ENCODE measurements at regions not wholly inside any gene's neighbourhood (a gene's known extent, or its start where the extent isn't known, plus 50 kb on each side); places are given as distances from the start of the nearest gene placed in this dataset.

DNA sequence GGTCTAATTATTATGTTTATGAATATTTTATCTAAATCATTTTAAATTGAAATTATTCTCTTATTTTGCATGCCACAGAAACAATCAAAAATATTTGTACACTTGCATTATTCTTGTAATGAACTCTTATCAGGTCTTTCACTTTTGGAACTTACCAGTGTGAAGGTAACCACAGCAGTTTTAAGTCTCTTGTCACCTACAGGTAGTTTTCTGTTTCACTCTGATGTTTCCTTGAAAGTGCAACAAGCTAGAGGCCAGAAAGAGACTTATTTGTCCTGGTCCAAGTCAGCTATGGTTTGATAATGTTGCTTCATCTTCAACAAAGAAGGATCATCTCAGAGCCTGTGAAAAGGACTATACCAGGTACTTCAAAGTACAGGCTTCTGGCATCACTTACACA is 133.4 kb upstream of the NBEA start:
- no peak for DNase-seq (ENCODE audit: low read depth in 2 of 2)

DNA sequence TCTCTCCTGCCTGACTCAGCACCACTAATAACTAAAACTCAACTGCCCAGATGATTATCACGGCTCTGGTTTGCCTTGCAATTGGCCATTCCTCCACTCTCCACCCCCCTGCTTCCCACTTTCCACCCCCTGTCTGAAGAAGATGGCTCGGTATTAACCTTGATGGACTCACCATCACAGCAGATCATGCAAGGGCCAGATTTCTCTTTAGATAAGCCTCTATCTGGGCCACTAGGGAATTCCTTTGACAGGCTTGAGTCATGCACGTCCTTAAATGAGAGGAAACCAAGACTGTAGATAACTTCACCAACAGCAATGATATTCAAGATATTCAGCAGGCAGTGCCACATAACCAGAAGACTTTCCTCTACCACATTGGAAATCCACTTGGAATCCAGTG is 131.1 kb upstream of the NBEA start:
- DNase-seq (ENCODE audit: low read depth in 2 of 2), result no peak

DNA sequence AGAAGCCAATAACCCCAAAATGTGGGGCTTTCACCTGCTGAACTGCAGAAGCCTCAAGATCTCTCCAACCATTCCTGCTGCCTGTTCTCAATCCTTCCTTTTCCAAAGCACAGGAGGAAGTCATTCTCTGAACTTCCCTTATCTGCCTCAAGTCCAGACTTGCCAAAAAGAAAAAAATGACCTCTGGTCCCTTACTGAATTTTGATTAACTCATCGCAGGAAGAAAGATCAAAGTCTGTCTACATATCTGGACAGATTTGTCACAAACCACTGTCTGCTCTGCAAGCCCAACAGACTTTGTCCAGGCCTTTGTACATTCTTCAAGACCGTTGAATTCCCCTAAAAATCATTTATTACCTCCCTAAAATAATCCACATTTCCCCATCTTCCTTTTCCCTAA is 126.5 kb upstream of the NBEA start:
- no peak for DNase-seq (ENCODE audit: low read depth in 2 of 2)

DNA sequence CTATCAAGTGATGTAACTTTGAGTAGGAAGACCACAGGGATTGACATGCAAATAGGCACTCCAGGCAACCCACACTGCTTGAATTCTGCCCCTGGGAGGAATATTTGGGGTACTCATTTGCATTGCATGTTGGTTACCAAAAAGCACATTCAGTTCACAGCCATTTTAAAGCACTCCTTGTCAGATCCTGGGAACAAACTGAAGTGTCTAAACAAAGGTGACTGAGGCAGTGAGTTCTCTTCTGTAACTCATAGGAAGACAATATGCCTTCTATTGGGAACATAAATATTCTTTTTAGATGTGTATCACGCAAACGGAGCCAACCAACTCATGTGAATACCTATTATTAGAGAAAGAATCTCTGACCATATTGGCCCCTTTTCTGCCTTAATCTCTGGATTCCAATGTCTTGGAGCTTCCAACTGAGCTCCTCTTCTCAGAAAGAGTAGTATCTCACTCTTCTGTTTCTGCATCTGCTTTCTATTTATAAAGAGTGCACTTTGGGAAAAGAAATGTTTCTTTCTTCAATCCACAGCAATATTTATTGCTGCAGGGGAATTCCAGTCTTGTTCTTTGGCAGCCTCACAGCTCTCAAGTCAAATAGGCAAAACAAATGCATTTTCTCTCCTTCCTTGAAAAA is 125.7 kb upstream of the NBEA start:
- DNase-seq (ENCODE audit: low read depth in 2 of 2), result no peak

DNA sequence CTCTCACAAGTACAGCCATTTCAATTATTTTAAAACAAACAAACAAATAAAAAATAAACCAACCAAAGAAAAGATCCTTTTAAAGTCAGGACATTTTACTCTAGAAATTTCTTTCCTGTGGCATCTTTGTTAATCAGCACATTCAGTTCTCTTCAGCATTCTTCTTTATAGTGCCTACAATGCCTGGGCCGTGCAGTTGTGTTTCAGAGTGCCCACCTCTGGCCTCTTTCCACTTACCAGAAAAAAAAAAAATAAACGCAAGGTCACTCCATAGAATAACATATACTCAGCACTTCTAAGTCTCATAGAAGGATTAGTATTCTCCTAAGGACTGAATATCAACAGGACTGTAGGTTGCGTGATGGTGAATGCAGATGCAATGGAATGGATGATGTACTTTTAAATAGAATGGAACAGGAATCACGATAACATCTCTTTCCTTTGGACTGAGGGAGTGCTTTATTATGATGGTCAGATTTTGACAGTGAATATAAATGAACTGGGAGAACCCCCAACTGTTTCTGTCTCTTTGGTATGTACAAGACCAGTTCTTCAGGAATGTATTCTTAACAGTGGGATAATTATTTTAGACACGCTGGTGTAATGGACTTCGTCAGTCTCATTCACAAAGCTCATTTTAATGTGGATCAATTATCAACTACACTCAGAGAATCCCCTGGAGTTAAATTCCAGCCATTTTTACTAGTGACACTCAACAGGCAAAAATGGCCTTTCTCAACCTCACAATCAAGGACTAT is 125.0 kb upstream of the NBEA start:
- DNase-seq (ENCODE audit: low read depth in 2 of 2), result no peak

DNA sequence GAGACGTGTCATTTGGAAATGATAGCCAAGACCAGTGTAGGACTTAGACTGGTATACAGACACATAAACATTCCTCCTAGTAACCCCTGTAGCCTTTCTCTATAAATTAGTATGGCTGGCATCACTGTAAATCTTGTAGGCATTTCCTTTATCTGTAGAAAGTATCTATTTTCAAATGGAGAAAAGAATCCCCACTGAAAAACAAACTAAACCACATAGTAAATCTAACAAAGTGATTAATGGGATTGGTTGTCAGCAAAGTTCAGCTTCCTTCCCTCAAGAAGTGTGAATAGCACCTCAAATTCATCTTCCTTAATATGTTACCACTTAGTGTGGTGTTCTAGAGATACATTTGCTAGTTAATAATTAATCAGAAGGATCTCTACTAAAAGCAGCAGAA is 119.4 kb upstream of the NBEA start:
- no peak for DNase-seq (ENCODE audit: low read depth in 2 of 2)

DNA sequence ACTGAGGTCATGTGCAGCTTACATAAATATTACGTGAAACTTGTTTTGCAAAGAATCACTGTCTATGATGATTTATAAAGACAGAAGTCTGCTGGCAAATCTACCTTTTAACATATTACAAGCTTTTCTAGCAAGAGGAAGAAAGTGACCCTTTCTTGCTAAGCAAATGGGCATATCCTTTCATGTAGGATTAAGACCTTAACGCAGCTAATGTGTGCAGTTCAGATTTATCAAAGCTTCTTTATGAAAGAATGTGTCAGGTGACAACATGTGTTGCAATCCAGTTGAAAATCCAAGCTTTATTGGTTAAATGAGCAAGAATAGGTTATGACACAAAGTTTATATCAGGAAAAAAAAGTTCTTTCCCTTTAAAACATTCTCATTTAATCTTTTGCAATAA is 115.6 kb upstream of the NBEA start:
- no peak for DNase-seq (ENCODE audit: low read depth in 2 of 2)

DNA sequence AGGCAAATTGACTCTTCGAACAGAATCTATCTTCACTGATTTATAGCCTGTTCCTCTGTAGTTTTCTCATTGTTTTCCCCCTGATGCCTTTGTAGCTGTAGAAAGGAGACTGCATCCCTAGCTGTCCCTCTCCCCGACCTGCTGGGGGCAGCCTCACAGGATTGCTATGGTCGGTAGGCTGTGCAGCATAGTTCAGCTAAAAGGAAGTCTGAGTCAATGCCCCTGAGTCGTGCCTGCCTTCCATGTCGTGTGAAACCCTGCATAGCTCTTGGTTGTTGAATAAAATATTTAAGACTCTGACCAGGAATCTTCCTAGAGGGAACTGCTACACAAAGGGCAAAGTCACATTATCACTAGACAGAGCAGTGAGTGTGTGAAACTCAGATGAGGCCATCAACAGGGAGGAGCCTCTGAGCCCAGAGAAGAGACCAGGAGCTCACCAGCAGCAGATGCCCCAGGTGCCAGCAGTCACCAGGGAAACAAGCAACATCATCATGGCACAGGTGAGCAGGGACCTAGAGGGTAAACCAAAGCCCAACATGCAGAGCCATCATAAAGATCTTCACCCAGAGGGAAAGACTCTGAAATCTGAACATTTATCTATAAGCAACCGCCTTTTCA is 108.4 kb upstream of the NBEA start:
- DNase-seq (ENCODE audit: low read depth in 2 of 2), result no peak

DNA sequence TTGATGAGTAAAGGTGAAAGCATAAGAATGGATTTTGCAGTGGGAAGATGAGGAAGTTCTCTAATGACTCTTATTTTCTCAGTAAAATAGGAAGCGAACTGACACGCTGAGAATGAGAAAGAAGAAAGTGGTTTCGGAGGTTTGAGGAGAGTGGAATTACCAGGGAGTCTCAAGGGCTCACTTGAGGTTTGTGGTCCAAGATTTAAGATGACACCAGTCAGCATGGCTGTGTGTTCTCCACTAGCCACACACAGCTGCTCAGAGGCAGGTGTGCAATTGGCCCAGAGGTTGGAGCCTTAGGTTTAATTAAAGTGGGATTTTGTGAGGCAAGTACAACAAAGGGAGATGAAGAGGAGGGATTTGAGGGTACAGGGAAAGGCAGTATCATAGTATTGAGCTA is 99.6 kb upstream of the NBEA start:
- DNase-seq (ENCODE audit: low read depth in 2 of 2), result no peak

DNA sequence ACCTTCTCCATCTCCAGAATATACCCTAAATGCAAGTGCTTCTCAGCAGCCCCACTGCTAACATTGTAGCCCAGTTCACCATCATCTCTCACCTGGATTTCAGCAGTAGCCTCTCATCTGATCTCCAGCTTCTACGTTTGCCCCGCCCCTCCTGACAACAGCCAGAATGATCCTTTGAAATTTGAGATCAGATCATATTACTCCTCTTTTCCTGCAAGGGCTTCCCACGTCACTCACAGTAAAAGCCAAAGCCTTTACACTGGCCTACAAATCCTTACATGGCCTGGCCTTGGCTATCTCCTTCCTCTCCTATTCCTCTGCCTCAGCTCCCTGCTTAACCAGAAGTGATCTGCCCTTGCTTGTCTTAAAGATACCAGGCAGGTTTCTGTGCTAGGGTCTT is 94.3 kb upstream of the NBEA start:
- DNase-seq (ENCODE audit: low read depth in 2 of 2), result no peak

DNA sequence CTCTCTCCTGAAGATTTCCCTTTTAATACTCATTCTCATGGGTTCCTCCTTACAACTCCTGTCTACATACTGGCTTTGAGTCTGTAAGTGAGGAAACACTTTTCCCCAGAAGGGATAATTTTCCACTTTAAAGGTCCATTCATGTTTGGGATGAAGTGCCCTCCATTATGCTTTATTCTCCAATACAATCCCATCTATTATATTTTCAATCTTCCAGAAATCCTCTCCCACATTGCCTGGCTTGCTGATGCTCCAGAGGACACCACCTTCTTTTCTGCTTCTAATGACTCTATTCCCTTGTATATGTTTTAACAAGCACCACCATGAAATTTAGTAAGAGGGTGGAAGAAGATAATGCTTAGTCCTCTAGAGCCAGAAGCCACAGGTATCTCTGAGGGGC is 92.7 kb upstream of the NBEA start:
- no peak for DNase-seq (ENCODE audit: low read depth in 2 of 2)

DNA sequence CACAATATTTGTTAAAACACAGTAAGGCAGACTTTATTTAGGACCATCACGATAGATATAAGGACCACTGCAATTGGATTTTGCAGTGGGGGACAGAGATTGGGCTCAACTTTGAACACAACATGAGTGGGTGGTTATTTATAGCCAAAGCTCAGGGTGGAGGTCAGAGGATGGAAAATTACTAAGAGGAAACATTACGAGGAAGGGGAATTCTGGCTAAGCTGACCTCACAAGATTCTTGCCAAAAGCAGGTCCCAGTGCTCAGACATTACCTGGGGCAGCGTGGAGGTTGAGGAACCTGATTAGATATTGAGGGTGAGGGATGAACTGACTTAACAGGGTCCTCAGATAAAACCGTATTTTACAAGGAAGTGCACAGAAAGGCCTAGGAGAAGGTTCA is 88.9 kb upstream of the NBEA start:
- DNase-seq (ENCODE audit: low read depth in 2 of 2), result no peak

DNA sequence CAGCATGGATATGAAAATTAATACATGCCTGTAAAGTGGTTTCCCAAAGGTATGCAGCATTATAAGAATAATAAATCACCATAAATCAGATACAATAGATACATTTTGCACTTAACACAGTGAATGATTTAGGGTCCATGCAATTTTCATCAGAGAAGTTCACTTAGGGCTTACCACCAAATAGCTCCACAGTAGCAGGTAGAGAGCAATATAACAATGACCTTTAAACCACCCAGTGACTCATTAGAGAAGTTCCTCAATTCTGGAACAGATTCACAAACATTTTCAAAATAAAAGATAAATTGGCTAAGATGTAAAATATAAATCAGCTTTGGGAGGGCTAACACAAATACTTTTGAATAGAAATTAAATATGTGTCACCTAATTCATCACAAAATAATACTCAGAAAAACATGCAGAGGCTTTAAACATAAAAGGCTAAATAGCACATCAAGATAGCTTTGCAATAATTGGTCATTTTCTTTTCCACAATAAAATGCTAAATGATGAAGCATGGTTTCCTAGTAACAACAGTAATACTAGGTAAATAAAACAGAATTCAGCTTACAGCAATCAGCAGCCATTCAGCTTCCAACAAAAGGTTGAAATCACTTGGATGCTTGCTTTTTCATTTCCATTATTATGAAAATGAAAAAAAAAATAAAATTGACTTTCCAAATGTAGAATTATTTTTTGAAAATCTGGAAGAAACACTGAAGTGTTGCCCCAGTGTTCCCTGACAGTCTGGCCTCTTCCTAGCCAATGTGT is 84.3 kb upstream of the NBEA start:
- no peak for DNase-seq (ENCODE audit: low read depth in 2 of 2)

DNA sequence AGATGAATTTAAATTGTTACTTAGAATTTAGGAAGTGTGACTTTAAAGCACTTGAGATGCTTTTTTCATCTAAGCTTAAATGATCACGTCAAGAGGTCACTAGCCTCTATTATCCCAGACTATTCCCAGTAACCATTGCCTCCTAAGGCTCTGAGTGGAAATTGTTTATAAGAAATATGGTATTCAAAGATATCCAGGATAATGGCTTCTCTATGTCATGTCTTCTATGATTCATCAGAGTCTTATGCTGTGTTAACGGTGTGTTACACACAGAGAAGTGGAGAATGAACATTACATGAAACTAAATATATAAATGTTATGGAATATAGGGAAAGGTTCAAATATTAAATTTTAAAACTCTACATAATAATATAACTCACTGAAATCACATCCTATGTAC is 79.8 kb upstream of the NBEA start:
- no peak for DNase-seq (ENCODE audit: low read depth in 2 of 2)

DNA sequence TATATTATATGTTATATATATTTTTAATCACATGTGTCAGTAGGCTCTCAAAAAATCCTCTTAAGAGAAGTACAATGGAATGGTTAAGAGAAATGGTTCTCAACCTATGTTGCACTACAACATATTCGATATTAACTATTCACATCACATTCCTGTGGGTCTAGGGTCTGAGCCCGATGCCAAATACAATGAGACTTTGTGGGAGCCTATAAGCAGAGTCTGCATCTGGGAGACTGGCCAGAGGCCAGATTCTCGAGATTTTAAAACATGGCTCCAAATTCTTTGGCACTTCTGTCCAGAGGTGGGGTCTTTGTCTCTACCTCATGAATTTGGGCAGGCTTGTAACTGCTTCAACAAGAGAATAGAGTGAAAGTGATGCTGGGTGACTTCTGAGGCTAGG is 79.4 kb upstream of the NBEA start:
- DNase-seq (ENCODE audit: low read depth in 2 of 2), result no peak

DNA sequence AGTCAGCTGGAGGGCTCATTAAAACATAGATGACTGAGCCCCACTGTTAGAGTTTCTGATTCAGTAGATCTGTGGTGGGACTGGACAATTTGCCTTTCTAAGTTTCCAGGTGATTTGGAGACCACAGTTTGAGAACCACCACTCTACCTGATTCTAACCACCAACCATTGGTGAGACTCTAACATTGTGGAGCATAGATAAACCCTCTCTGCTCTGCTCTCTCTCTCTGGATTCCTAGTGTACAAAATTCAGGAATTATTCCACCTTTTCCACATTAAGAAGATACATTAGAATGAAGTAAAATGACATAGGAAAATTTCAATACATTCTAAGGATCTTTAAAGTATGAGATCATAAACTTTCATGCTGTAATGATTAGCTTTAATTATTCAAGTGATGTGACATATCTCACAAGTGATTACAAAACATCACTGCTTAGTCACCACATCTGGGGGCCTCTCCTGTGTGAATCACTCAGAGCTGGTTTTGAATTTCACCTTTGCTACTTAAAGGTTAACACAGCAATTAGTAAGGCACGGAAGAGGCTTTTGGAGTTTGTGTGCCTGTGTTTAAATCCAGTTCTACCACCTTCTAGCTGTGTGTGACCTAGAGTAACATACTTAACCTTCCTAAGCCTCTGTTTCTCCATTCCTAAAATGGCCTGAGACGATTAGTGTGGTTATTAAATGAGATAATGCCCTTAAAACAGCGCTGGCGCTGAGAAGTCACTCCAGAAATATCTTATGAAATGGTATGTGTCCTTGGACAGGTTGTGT is 78.5 kb upstream of the NBEA start:
- DNase-seq (ENCODE audit: low read depth in 2 of 2), result no peak

DNA sequence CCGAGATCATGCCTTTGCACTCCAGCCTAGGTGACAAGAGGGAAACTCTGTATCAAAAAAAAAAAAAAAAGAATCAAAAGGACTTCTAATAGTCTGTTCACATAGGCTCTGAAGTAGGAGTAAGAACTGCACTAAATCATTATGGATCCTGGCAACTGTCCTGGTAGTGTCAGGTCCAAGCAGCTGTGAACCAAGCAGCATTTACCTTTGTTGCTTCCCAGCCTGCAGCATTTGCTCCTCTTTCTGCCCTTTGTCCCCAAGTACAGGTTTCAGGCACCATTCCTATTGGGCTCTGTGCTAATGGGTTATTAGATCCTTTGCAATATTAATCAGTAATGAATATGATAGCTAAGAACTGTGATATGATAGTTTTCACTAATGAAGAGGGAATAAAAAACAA is 77.4 kb upstream of the NBEA start:
- no peak for DNase-seq (ENCODE audit: low read depth in 2 of 2)

DNA sequence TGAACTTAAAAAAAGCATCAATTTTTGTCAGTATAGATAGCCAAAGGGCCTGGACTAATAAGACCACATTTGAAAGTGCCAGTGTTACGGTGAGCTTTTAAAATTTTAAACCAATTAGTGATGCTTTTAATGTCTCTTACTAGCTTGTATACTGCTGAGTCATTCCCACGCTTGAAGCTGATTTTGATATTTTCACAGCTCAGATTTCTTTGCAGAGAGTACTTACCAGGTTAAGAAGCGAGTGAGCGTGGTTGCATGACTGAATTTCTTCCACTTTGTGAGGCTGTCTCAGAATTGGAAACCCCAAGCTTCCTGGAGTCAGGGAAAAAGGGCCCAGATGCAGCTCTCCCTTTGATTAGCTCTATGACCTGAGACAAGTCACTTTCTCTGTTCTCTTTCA is 74.5 kb upstream of the NBEA start:
- DNase-seq (ENCODE audit: low read depth in 2 of 2), result no peak

DNA sequence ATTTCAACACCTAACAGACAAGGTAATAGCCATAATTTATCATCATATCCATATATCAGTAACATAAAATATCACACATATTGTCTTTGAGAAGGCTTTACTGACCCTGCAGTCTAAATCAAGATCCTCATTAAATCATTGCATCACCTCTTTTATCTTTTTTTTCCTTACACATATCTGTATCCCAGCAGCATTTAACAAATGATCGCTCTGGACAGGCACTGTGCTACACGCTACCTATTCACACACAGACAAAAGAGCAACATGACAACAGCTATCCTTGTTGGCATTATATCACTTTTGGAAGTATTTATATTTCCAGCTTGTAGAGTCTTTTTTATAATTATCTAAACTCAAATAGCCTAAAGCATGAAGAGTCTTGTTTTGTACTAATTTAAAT is 73.3 kb upstream of the NBEA start:
- DNase-seq (ENCODE audit: low read depth in 2 of 2), result no peak

DNA sequence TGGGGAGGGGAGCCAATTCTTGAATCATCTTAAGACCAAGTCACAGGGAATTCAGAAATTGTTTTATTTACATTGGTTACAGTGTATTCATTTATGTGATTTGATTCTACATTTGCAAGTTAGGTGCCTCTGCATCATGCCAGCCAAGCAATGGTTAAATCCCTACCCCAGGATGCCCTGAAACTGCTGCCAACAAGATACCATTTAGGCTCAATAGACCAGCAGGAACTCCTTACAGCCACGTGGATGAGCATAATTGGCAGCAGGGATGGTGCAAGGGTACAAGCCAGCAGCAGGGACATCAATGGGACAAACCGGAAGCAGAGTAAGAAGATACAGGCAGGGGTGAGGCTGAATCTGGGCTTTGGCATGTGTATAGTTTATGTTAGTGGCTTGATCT is 72.4 kb upstream of the NBEA start:
- DNase-seq (ENCODE audit: low read depth in 2 of 2), result no peak

DNA sequence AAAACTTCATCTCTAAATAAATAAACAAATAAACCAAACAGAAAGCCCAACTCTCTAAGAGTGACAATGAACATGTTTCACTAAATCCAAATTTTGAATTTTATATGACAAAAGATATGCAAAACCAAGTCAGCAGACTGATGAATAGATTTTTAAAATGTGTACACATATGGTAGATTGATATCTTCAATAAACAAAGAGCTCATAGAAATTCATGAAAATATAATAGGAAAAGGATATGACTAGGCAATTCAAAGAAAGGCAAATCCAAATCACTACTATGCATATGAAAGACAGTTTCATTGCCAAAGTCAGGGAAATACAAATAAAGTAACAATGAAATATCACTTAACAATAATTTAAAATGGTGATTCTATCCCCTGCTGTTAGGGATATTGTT is 63.7 kb upstream of the NBEA start:
- DNase-seq (ENCODE audit: low read depth in 2 of 2), result no peak

DNA sequence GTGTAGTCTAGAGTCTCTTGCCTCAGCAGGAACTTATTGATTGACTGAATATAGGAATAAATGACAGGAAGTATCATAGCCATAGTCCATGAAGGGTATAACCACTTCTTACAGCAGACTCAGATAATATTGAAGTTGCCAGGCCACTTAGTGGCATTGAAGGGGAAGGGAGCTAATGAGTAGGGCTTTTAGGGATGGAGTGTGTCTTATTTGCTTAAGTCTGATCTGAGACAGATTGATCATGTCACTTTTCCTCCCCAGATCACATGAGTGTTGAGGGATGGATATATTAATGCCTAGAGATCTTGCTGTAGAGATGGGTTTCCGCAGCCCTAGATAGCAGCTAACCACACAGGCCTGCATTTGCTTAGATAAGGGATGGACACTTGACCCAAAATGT is 62.2 kb upstream of the NBEA start:
- no peak for DNase-seq (ENCODE audit: low read depth in 2 of 2)
